Activated CD4-positive, CD25-positive, alpha-beta regulatory T cell treated with anti-CD3 and anti-CD28 coated beads, Interleukin-2, amount 50 U/mL, for 24 hours (primary cell): ENCODE measurements at regions not wholly inside any gene's neighbourhood (a gene's known extent, or its start where the extent isn't known, plus 50 kb on each side); places are given as distances from the start of the nearest gene placed in this dataset.

Experiments used
- ATAC-seq, 2 donors: fragments of 150-1000 bp; cut with Tn5 transposase; one replicate each; pipeline ENCODE4 v1.10.0; 2021; ENCODE audit warnings: mild to moderate bottlenecking in 1 of 2, moderate library complexity in 1 of 2

GRCh38 chr6:104572901-104573300, 286.8 kb downstream of the HACE1 start:
- no peak for ATAC-seq

GRCh38 chr6:104566411-104566810, 293.3 kb downstream of the HACE1 start:
- no peak for ATAC-seq

GRCh38 chr6:104563306-104563705, 296.4 kb downstream of the HACE1 start:
- no peak for ATAC-seq

DNA sequence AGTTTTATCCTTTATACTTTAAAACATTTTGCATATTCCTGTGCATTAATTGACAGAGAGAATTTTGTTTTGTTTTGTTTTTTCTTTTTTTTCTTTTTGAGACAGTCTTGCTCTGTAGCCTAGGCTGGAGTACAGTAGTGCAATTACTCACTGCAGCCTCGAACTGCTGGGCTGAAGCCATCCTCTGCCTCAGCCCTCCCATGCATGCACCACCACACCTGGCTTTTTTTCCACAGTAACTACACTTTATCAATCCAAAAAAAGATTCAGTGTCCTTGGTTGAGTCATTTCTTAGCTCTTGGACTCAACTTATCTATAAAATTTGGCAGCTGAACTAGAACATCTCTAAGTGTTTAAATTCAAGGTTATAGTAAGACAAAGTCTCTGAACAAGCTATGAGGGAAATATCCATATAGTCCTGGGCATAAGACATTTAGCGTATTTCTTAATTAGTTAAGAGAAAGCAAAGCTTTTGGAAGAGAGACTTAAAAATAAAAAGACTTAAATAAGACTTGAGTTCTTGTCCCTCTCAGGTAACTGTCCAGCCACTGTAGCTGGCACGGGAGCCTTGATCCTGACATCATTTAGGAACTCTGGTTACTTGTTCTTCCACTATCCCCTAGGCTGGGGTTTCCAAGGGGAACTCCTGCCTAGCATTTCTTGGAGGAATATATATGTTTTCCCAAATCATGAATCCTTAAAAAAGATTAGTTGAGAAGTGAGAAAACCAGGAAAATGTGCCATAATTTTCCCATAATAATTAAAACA, 300.1 kb downstream of the HACE1 start:
- ATAC-seq = no peak

DNA sequence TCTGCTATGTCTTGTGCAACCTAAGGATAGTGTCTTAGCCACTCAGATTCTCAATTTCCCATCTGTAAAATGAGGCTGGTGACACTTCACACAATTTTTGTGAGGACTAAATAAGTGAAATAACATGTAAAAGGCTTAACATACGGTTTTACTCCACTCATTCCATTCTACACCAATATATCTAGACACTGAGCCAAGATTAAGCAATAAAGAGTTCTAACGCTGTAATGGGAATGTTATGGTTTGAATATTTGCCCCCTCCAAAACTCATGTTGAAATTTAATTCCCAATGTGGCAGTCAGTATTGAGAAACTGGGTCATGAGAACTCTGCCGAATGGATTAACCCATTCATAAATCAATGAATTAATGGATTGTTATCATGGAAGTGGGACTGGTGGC, 301.0 kb downstream of the HACE1 start:
- ATAC-seq = no peak

GRCh38 chr6:104548297-104548696, 311.4 kb downstream of the HACE1 start:
- no peak for ATAC-seq

DNA sequence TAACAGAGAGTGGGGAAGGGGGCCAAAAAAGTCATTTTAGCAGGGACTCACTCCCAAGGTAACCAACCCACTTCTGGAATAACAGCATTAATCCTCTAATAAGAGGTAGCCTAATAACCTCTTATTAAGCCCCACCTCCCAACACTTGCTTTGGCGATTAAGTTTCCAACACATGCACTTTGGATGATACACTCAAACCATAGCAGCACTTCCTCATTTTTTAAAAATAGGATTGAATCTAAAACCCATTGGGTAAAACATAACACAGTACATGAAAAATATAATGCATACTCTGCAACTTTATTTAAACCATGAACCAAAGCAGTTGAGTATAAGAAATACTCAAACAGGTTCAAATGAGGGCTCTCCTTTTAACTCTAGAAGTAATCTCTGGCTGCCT, 318.3 kb downstream of the HACE1 start:
- ATAC-seq = no peak

GRCh38 chr6:104540743-104541142, 319.0 kb downstream of the HACE1 start:
- no peak for ATAC-seq

DNA sequence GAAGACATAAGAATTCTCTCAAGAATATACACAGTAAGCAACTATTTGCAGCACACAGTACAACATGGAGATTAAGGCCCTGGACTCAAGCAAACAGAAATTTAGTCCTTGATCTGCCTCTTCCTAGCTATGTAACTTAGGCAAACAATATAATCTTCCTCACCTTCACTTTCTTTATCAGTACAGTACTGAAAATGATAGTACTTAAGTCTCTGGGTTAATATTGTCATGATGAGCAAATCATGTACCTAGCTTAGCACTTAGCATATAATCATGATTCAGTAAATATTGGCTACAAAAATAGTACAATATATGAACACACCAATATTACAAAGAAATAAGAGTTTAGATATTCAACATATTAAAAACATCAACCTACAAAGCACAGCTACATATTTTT, 320.5 kb downstream of the HACE1 start:
- ATAC-seq = no peak

- no peak for ATAC-seq
These were observed 321.8 kb downstream of the HACE1 start for GRCh38 chr6:104537872-104538271.

DNA sequence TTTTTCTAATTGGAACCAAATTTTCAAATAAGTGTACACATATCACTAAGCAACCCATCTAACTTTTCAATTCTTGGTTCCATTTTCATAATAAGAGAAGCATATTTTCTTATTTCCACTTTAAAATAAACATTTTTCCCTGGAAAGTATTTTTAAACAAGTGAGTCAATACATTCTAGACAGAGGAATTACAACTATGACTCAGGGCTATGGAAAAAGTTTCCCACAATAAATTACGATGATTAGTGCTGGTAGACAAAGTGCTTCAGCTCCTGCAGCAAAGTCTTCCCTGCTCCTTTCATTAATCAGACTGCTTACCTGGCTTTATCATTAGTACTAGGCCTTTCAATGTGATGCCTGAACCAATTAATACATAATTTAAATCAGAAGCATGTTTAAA, 322.5 kb downstream of the HACE1 start:
- no peak for ATAC-seq

DNA sequence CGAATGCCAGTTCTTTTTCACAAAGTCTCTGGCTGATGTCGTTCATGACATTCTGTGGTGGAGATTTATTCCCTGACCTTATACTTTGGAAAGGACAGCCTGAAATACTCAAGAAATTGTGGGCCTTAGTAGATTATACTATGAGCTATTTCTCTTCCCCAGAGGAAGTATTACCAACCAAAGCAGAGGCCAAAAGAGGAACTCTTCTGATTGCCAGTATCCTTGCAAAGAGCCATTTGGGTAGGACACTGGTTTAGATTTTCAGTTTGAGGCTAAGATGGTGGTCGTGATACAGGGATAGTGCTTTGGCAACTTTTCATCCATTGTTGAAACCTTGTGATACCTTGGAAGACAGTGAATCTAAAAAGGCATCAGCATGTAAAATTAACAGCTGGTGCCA, 327.3 kb downstream of the HACE1 start:
- ATAC-seq = no peak

- ATAC-seq = no peak
These were observed 328.1 kb downstream of the HACE1 start for GRCh38 chr6:104531646-104532045.

DNA sequence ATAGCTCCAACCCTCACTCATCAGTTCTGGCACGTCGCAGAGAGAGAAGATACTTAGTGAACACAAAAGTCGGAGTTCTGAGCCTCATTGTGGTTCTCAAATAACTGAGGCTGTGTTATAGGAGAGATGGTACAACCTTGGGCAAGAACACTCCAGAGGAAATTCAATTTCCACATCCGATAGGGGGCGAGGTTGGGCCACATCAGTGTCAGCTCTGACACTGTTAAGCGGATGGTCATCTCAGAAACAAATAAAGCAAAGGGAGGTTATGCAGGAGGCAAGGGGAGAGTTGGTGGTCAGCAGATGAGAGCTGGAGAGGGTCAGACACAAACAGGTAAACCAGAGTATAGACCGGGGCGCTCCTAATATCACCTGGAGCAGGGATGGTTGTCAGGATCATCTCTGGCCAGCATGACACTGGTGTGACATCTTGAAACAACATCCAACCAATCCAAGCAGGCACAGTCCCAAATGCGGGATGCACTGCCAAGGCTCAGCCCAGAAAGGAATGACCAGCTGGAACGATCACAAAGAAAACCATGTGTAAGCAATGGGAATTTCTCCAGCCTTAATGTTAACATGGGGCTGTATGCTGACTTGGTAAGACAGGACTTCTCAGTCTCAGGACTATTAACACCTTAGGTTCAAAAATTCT, 331.8 kb downstream of the HACE1 start:
- ATAC-seq = no peak

GRCh38 chr6:104527311-104527710, 332.4 kb downstream of the HACE1 start:
- no peak for ATAC-seq

DNA sequence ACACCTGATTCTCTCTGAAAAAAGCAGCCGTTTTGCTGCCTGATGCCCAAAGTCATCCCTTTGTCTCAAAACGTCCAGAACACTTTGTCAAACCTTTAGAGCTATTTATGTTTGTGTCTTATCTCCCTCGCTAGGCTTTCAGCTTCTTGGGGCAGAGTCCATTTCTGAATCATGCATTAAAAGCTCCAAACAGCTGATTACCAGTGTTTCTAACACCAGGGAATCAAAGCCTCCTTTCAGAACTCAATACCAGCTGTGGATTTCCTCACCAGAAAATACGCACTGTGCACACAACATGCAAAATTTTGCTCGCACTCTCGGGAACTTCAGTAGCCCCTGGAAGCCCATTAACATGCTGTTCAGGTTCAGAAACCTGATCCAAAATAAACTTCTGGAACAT, 333.3 kb downstream of the HACE1 start:
- ATAC-seq = no peak

GRCh38 chr6:104525677-104526322, 333.9 kb downstream of the HACE1 start:
- ATAC-seq = peak; percentile 87 to 88

GRCh38 chr6:104522533-104522932, 337.2 kb downstream of the HACE1 start:
- no peak for ATAC-seq

GRCh38 chr6:104521176-104521575, 338.5 kb downstream of the HACE1 start:
- ATAC-seq = no peak

DNA sequence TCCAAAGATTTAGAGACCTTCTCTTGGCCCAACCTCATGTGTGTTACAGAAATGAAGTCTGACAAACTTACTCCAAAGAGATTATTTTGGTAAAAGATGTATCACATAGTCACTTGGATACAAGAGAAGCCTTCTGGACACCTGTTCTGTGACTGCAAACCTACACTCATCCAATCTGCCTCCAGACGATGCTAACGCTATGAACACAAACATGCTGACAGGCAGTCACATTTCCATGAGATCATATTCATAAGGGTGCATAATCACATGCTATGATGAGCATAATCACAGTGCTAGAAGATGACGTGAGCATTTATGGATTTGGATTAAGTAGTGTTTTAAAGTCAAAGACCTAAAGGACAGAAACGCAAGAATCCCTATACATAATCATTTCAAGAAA, 340.2 kb downstream of the HACE1 start:
- no peak for ATAC-seq

GRCh38 chr6:104509355-104509754, 350.4 kb downstream of the HACE1 start:
- no peak for ATAC-seq

DNA sequence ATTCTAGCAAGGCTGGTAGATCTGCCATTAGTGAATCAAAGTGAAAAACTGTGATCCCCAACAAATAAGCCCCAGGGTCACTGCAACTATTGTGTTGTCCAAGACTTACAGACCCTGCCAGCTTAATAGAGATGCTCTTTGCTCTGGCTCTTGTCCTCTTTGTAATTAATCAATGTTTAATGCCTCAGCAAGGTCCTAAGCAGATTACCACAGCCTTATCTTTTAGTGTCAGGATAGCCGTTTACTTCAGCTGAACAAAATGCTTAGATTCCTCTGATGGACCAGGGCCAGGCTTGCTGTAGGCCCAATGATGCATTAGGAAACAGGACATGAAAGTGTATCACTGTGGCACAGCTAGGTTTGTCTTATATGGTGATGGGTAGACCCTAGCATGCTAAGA, 353.3 kb downstream of the HACE1 start:
- no peak for ATAC-seq

DNA sequence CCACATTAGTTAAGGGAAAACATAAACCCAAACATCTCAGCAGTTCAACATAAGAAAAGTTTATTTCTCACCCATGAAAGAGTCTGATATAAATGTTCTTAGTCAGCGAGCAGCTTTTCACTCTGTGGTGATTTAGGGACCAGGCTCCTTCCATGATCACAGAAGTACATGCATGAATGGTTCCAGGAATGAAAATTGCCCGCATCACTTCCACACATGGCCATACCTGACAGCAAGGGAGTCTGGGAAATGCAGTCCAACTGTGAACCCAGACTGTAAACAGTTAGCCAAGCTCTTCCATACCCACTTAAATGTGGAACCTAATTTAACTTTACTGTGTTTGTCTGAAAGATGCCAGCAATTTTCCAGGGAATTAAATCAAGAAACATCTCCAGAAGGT, 353.9 kb downstream of the HACE1 start:
- ATAC-seq = no peak

DNA sequence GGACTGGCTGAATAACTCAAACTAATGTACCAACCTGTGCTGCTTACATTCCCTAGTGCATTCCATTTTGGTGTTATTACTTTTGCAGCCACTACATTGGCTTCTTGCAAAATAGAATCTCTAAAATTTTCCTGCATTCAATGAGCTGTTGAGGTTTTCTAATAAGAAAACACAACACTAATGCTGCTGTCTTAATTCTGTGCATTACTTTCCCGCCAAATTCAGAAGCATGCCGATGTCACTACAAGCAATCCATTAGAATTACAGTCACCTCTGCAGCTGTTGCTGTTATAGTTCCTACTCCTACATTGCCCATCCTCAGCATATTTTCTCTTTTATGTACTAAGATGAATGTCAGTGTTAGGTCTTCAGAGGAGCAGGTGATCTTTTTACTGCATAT, 359.5 kb downstream of the HACE1 start:
- no peak for ATAC-seq
